ENCODE measurements at regions not wholly inside any gene's neighbourhood (a gene's known extent, or its start where the extent isn't known, plus 50 kb on each side); places are given as distances from the start of the nearest gene placed in this dataset.

GRCh38 chr4:89665662-89666061 lies 171.3 kb downstream of the SNCA start:
- DNase-seq = no peak

GRCh38 chr4:89664521-89664920 lies 172.4 kb downstream of the SNCA start:
- no peak for DNase-seq

- DNase-seq = no peak
Measured at GRCh38 chr4:89661173-89661899, 175.6 kb downstream of the SNCA start.

DNA sequence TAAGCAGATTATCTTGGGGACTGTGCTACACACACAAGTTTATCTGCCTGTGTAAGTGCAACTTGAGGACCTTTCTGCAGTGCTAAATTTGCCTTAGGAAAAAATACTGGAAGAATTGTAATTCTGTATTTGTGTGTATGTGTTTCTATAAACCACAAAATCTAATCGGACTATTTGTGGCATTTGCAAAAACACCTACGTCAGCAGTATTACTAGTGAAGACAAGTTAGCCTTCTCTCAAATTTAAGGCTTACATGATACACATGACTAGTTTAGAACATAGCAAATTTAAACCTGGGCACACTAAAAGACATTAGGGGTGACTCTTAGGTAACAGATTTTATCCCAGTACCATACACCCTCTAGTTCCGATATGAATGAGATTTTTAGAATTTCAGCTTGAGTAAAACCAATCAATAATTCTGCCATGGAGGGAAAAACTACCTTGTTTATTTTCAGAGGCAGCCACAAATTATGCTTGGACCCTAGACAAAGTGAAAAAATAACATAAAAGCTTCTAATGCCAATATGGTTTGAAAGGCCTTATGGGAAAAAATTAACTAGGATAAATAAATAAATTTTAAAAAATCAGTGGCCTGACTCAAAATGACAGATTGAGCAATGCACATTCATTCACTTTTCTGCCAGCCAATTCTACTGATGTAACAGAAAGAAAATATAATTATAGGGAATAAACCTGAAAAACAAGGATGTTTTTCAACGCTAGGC lies 176.4 kb downstream of the SNCA start:
- no peak for DNase-seq

GRCh38 chr4:89658701-89659024 lies 178.3 kb downstream of the SNCA start:
- DNase-seq = no peak

DNA sequence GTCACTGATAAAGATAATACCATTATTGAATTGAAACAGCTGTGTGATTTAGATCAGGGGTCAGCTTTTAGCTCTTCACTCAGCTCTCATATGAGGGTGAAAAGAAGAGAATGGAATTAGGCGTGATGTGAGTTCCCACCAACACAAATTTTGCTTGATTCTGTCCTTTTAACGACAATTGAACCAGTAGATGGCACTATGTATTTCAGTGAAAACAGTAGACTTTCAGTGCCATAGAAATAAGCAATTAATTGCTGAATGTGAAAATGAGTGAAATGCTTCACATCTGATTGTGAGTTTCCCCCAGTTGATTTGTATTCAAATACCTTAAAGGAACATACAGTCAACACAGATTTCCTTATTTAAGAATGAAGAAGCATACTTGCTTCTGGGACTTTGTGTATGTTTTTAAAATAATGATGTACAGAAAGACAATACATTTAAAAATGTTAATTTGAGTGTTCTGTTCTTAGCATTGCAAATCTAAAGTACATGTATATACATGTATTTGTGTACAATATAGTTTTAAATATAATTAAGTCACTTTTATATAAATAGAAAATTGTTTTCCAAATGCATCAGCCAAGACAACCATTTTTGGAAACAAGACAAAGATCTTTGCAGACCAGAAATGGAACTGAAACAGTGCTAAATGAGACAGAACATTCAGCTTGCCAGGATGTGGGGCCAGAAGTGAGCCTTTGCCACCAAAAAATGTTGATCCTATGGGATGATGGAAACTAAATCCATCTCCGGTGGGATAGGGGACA lies 178.8 kb downstream of the SNCA start:
- no peak for DNase-seq

DNA sequence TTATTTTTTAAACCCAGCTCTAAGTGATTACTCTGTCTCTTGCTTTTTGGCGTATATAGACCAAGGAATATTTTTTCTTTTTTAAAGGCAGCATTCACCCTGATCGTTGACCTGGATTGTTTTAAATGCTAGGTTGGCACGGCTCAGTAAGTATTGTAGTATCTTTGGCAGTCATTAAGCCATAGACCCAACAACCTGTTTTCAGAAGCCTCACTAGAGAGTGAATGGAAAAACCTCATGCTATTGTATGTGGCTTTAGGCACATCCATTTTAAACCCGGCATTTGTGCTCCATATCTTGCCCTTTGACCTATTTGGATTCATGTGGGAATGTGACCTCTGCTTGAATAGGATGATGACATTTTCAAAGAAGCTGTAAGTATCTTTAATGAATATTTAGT lies 183.9 kb downstream of the SNCA start:
- no peak for DNase-seq

GRCh38 chr4:89645482-89645881 lies 191.5 kb downstream of the SNCA start:
- DNase-seq = no peak

DNA sequence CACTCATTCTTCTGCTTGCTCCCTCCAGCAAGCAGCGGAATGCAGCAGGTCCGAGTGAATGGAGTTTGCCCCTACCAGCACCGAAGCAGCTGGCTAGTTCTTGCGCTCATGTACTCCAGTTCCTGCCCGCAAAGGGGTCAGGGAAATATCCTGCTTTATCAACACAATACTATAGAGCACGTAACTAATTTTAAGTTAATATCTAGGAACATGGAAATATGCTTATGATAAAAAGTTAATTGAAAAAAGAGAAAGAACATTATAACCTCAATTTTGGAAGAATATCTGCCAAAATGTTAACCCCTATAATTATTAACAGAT lies 195.6 kb downstream of the SNCA start:
- DNase-seq = no peak

- DNase-seq = peak; percentile 24
Measured at GRCh38 chr4:89640620-89641366, 196.2 kb downstream of the SNCA start.

DNA sequence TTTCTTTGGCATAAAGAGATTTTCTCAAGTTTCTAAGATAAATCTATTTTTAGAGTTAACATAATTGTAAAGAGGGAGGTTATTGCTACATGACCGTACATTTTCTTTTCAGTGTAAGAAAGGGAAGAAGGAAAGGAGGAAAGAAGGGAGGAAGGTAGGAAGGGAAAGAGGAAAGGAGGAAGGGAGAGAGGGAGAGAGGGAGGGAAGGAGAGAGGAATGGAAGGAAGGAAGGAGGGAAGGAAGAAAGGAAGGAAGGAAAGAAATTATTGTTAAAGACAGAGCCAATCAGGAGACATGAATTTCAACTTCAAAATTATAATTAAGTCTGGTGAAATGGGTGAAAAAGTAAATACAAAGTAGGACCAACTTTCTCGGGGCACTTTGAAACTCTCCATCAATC lies 197.6 kb downstream of the SNCA start:
- no peak for DNase-seq

DNA sequence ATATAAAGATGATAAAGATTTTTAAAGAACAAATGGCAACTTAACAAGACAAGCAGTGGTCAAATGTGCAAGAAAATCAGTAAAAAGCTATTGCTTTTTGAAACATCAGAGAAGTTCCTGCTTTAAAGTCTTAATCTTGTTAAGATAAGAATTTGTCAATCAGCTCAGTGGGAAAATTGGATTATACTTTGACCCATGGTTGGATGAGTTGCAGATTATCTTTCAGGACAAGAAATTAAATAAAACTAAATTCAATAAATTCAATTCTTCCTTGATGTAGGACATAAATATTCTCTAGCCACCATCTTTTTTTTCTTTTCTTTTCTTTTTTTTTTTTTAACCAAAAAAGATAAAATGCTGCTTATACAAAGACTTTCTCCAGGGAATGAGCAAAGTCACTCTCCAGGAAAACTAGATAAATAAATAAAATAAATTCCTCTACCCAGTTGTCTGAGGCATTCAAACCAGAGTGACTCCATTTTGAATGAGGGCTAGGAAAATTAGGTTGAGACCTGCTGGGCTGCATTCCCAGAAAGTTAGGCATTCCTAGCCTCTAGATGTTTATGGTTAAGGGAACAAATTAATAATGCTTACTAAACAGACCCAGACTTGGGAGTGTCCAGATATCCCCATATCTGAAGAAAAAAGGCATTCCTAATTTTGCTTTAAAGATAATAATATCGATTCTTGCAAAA lies 211.2 kb downstream of the SNCA start:
- DNase-seq = no peak

DNA sequence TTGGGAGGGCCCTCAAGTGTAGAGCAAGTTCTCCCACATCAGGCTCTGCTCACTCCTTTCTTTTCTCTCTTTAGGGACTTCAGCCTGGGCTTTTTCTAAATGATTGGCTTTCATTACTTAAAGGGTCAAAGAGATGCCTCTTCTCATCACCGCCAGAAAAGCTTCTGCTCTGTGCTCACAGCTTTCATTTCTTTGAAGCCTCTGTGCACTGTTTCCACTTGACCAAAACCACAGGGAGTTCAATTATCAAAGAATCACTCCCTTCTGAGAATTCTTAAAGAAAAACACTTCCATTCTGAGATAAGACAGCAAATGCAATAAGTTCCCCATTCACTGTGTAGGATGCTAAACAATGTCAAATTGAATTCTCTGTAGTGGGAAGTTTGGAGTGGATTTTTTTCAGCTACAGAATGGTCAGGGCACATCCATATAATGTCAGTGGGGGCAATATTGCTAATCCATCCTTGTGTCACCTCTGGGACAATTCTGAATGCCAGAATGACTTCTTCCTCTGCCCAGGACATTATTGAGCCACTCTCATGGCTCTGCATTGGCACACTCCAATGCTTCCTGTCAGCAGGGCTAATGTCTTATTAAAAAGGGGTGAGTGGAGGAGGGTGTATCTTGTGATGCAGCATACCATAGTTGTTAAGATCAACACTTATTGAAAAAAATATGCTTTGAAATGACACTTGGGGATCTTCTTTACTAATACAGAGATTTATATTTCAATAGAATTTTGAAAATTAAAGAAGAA lies 217.6 kb downstream of the SNCA start:
- no peak for DNase-seq

DNA sequence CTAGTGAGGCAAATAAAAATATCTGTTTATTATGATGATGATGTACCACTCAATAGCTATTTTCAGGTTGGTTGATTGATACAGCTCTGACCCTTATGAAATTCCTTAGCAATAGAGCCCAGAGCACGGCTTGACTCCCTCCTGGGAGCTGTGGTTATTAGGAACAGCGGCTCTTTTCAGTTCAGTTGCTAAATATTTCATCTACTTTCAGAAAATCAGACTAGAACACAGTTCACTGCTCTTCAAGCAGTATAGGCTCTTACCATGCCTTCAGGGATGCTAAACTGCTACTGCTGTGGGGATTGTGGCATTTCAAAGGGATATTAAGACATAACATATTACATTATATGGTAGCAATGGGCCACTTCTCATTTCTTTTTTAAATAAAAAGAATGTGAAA lies 218.8 kb downstream of the SNCA start:
- no peak for DNase-seq

GRCh38 chr4:89617317-89617716 lies 219.6 kb downstream of the SNCA start:
- DNase-seq = no peak

DNA sequence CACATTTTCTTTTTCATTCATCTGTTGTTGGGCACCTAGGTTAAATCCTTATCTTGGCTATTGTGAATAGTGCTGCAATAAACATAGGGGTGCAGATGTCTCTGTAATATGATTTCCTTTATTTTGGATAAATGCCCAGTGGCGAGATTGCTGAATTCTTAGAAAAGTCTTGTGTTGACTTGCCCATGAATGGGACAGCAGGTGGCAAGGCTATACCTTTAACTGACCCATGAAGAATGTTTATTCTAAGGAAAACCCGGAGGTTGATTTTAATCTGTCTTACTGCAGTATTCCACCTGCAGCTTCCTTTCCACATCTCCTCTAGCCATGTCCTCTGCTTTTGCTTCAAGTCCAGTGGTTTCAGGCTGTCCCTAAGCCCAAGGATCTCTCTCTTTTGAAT lies 220.6 kb downstream of the SNCA start:
- no peak for DNase-seq

DNA sequence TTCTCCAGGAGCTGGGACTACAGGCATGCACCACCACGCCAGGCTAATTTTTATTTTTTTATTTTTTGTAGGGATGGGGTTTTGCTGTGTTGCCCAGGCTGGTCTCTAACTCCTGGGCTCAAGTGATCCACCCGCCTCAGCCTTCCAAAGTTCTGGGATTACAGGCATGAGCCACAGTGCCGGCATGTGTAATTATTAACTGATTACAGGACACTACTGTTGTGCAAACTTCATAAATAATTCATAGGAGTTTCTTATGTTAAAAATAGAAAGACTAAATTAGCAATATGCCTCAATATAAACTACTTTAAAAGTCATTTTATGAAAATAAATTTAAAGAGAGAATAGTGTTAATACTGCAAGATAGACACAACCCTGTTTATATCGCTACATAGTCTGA lies 221.9 kb downstream of the SNCA start:
- no peak for DNase-seq

- DNase-seq = no peak
Measured at GRCh38 chr4:89614155-89614554, 222.8 kb downstream of the SNCA start.

DNA sequence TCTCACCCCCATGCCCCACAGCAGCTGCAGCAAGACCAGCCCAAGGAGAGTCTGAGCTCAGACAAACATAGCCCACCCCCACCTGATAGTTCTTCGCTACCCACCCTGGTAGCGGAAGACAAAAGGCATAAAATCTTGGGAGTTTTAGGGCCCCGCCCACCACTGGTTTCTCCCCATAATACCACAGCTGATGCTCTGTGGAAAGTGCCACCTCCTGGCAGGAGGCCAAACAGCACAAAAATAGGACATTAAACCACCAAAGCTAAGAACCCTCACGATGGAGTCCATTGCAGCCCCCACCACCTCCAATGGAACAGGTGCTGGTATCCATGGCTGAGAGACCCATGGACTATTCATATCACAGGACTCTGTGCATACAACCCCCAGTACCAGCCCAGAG lies 226.7 kb downstream of the SNCA start:
- no peak for DNase-seq

- DNase-seq = no peak
Measured at GRCh38 chr4:89609756-89610155, 227.2 kb downstream of the SNCA start.

- no peak for DNase-seq
Measured at GRCh38 chr4:89604951-89605350, 232.0 kb downstream of the SNCA start.

GRCh38 chr4:89599026-89599425 lies 237.9 kb downstream of the SNCA start:
- DNase-seq = no peak

Data from right hindlimb (tissue), 1 donor.